Suprapubic skin (tissue), 3 donors: ENCODE measurements at regions not wholly inside any gene's neighbourhood (a gene's known extent, or its start where the extent isn't known, plus 50 kb on each side); places are given as distances from the start of the nearest gene placed in this dataset.

Experiments used
- CTCF ChIP-seq, 2 donors: fragments of 200-600 bp in 1 of 2; fragments of 450-650 bp in 1 of 2; sonication (generic) in 1 of 2; IDR thresholded peaks; one replicate each; pipeline ENCODE4 v1.5.1; 2016 to 2019; ENCODE audit warnings: antibody characterized with exemption in 2 of 2, mild to moderate bottlenecking in 1 of 2, moderate library complexity in 1 of 2
- EP300 ChIP-seq: sonication (generic); formaldehyde crosslinking; IDR thresholded peaks from one replicate; pipeline ENCODE4 v1.6.1; 2017; ENCODE audit warnings: antibody characterized with exemption
- POLR2A ChIP-seq, 2 donors: fragments of 450-650 bp; IDR thresholded peaks; one replicate each; pipeline ENCODE4 v1.6.1; 2017; ENCODE audit warnings: antibody characterized with exemption in 2 of 2, mild to moderate bottlenecking in 2 of 2, moderate library complexity in 2 of 2

GRCh38 chr1:81231729-81232038 lies 569.0 kb upstream of the ADGRL2 start:
- TF ChIP-seq CTCF (IDR thresholded peaks at IDR 0.05): no peak
- TF ChIP-seq POLR2A (IDR thresholded peaks at IDR 0.05): no peak
- TF ChIP-seq EP300: no peak
